ELF-1 (cell line): ENCODE measurements at regions not wholly inside any gene's neighbourhood (a gene's known extent, or its start where the extent isn't known, plus 50 kb on each side); places are given as distances from the start of the nearest gene placed in this dataset.

Experiments
- DNase-seq: peaks from one replicate; pipeline ENCODE4 v3.0.0-alpha.2; 2016; ENCODE audit warnings: low read depth, low spot score

DNA sequence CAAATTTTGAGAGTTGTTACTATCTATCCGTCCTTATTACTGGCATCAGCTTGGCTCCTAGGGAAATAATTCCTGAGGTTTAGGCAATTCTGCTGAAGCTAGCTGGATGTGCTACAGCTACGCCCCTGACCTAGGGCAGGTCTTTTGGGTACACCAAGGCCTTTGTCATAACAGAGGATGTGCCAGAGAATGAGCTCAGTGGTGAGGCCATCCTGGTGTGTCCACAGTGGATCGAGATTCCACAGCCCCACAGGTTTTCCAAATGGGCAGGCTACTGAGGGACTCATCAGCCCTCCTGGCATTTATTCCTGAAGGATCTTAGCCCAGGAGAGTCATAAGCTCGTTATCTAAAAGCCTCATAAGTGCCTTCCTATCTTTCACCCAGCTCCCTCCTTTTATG is 475.2 kb upstream of the USP24 start:
- DNase-seq: no peak

DNA sequence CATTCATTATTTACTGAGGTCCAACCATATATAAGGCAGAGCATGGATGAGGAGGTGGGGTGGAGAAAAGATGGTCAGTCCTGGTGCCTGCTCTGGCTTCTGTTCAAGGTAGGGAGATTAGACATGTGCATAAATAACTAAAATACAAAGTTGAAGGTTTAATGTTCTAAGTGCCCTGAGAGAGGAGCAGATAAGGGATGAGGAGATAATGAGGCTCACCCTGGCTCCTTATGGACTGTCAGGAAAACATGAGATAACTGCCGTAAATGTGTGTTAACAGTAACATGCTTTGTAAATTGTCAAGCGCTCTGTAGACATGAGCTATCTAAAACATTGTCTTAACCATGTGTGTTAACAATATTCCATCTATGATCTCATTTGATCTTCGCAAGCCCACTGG is 474.6 kb upstream of the USP24 start:
- DNase-seq: no peak

DNA sequence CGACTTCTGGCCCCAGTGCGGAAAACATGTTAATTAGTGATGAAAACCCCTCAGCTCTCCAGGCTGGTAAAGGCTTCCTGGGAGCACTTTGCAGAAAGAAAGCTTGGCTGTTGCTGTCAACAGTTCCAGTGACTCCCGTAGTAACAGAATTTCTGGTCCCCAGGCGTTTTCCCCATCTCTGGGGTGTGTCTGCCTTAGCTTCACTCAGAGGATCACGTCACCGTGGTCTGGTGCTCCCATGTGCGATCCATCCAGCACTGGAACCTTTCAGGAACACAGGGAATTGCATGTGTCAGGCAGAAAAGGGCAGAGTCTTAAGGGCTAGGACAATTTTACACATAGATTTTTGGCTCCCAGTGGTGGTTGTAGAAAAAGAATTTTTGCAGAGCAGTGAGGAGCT is 470.4 kb upstream of the USP24 start:
- no peak for DNase-seq

GRCh38 chr1:55684131-55684650 is 469.0 kb upstream of the USP24 start:
- no peak for DNase-seq

DNA sequence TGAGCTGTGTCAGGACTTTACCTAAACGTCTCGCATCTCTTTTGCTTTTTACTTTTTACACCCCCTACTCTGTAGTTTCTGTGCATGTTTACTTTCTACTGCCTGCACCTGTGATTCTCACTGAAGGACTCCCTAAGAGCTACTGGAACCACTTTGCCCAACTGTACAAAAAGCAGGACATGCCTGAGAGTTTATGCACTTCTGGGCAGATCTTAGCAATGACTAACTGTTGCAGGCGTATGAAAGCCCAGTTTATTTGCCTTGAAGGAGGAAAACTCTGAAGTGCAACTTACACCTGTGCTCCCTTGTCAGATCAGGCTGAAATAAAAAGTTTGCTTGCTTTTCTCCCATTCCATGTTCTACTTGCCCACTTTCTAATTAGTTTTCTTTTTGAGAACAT is 467.0 kb upstream of the USP24 start:
- no peak for DNase-seq

- no peak for DNase-seq
Measured at GRCh38 chr1:55679971-55680370, 464.8 kb upstream of the USP24 start.

- no peak for DNase-seq
Measured at GRCh38 chr1:55673416-55673815, 458.3 kb upstream of the USP24 start.

- DNase-seq: no peak
Measured at GRCh38 chr1:55670331-55671082, 455.3 kb upstream of the USP24 start.

DNA sequence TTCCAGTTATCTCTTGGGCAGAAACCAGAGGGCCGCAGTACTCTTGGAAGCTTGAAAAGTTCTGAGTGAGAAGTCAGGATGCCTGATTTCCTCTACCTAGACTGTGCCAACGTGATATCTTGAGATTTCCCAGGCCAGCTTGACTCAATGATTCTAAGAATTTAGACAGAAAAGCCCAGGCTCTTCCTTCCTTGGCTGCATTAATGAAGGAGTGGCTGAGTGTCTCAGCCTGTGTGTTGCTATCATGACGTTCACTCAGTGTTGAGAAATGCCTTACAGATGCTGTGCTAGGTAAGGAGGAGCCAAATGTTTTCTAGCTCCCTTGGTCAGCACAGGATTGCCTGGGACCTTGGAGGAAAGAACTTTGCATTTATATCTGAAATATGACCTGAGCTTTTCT is 454.1 kb upstream of the USP24 start:
- DNase-seq: peak; percentile 17

GRCh38 chr1:55662875-55663274 is 447.7 kb upstream of the USP24 start:
- DNase-seq: no peak

GRCh38 chr1:55658917-55659316 is 443.8 kb upstream of the USP24 start:
- no peak for DNase-seq

- no peak for DNase-seq
Measured at GRCh38 chr1:55654750-55655149, 439.6 kb upstream of the USP24 start.

DNA sequence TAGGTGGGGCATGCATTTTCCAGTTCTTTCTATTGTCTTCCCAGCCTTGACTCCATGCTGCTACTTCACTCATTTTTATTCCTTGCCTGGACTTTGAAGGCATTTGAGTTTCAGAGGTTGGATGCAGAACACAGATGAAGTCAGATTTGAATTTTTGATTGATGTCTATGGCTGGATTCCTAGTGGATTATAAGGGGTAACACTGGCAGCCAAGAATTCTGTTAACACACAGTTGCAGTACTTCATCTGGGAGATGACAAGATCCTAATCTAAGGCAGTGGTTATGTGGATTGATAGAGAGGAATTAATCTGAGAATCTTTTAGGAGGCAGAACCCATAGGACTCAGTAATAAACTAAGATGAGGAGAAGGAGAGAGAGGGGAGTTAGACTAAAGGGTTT is 439.0 kb upstream of the USP24 start:
- no peak for DNase-seq

DNA sequence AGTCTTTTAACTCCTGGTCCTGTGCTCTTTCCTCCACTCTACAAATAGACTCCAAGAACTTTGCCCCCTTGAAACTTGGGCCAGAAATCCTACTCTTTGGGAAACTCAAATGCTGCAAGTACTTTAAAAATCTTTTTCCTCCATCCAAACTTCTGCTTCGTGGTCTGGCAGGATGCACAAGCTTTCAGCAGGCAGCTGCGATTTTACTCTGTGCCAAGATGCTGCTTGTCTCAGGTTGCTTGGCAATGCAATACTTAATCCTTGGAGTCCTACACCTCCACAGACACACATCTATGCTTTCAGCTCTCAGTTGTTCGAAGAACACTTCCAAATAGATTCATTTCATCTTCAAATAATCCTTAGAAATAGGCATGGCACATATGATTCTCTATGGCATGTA is 435.3 kb upstream of the USP24 start:
- DNase-seq: no peak

GRCh38 chr1:55646181-55646580 is 431.0 kb upstream of the USP24 start:
- no peak for DNase-seq

DNA sequence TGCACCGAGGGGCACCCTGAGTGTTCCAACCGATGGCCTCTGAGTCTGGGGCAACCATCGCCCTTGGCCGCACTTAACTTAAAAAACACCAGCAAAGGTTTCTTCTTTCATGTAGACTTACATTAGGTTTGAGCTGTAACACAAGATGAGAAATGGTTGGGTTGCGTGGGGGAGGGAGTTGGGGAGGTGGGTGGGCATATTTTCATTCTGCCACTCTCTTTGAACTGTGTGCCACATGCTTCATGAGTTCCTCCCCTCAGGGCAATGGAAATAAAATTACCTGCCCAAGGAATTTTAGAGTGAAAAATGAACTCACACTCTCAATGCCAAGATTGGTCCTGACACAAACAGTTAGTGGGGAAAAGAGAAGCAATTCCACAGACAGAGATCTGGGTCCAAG is 430.1 kb upstream of the USP24 start:
- no peak for DNase-seq

- no peak for DNase-seq
Measured at GRCh38 chr1:55641947-55642346, 426.8 kb upstream of the USP24 start.

- no peak for DNase-seq
Measured at GRCh38 chr1:55640708-55641473, 425.7 kb upstream of the USP24 start.

GRCh38 chr1:55639526-55639925 is 424.4 kb upstream of the USP24 start:
- DNase-seq: no peak

DNA sequence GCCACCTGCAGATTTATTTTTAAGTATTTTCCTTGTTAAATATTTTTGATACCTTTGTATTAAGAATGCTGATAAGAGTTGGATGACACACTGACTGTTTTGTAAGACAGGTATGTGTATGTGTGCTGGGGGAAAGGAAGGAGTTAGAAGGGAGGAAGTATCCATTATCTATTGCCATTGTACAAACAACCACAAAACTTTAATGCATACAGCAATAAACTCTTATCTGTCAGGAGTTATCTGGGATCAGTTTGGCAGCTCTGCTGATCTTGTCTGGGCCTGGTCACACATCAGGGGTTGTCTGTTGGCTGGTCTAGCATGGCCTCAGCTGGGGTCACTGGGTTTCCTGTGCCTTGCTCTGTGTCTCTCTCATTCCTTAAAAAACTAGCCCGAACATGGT is 423.9 kb upstream of the USP24 start:
- no peak for DNase-seq

DNA sequence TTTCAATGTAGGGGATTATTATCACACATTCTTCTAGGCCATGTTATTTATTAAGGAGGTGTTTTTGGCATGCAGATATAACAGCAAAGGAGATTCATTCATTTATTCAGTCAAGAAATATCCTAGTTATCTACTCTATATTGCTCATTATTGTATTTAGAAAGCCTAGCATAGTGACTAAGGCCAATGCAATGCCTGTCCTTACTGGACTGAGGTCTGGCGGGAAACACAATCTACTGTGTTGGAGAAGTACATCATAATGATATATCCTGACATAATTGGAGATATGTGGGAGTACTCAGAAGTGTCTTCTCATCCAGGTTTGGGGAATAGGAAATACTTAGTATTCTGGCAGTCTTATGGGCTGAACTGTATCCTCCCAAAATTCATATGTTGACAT is 421.5 kb upstream of the USP24 start:
- DNase-seq: no peak

DNA sequence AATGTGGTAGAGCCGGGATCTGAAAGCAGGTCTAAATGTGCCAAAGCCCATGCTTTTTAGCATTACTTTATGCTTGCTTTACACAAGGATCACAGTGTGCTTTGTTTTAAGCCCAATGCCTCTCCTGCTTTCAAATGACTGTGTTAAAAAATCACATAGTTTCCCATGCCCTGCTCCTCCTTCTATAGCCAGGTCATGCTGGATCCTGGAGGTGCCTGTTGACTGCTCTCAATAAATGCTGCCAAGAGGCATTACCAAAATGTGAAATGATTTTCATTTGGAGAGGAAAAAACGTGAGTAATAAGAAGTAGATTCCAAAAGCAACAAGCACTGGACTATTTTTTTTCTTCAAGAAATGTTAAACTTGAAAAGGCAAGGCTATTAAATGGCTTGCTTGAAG is 420.7 kb upstream of the USP24 start:
- DNase-seq: no peak

DNA sequence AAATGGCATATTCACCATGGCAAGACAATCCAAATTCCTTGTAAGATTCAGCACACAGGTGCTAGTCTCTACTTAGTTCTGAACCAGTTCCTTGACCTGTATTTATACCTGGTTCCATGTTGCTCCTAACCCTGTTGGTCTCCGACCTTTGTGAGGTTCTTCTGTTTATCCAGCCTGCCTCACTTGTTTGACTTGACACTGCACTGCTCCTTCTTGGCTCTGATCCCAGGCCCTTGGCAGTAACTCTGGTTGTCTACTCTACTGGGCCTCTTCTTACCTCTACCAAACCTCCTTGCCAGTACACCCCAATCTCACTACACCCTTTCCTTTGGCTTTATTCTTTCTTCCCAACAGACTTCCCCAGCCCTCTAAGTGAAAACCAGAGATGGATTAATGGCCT is 419.4 kb upstream of the USP24 start:
- DNase-seq: no peak
